Urothelium cell line (cell line): ENCODE measurements at regions not wholly inside any gene's neighbourhood (a gene's known extent, or its start where the extent isn't known, plus 50 kb on each side); places are given as distances from the start of the nearest gene placed in this dataset.

Source experiments
- DNase-seq: peaks from one replicate; pipeline ENCODE4 v3.0.0; 2011; ENCODE audit warnings: low spot score, mixed read lengths
- FAIRE-seq: peaks from 2 replicates; lab custom pipeline; 2011; peaks lifted over from hg19 to GRCh38; lab: Jason Lieb, UNC

- FAIRE-seq (no peak), DNase-seq (no peak)
Measured at GRCh38 chr5:117210796-117211195, 636.2 kb upstream of the SEMA6A start.

GRCh38 chr5:117209479-117209878 is 634.9 kb upstream of the SEMA6A start:
- no peak for DNase-seq
- no peak for FAIRE-seq

- no peak for FAIRE-seq
- DNase-seq: no peak
Measured at GRCh38 chr5:117207088-117207668, 632.6 kb upstream of the SEMA6A start.

- DNase-seq: no peak
- no peak for FAIRE-seq
Measured at GRCh38 chr5:117205894-117206293, 631.3 kb upstream of the SEMA6A start.

GRCh38 chr5:117204926-117205869 is 630.6 kb upstream of the SEMA6A start:
- DNase-seq (no peak), FAIRE-seq (no peak)

- DNase-seq: no peak
- no peak for FAIRE-seq
Measured at GRCh38 chr5:117204404-117204803, 629.8 kb upstream of the SEMA6A start.

GRCh38 chr5:117203584-117203983 is 629.0 kb upstream of the SEMA6A start:
- FAIRE-seq (no peak), DNase-seq (no peak)

- FAIRE-seq (no peak), DNase-seq (no peak)
Measured at GRCh38 chr5:117201001-117201400, 626.4 kb upstream of the SEMA6A start.

GRCh38 chr5:117195076-117195475 is 620.5 kb upstream of the SEMA6A start:
- FAIRE-seq (no peak), DNase-seq (no peak)

GRCh38 chr5:117191251-117191650 is 616.6 kb upstream of the SEMA6A start:
- no peak for FAIRE-seq
- no peak for DNase-seq

- DNase-seq (no peak), FAIRE-seq (no peak)
Measured at GRCh38 chr5:117189784-117190183, 615.2 kb upstream of the SEMA6A start.

- DNase-seq: no peak
Measured at GRCh38 chr5:117188211-117188610, 613.6 kb upstream of the SEMA6A start.

GRCh38 chr5:117186751-117187150 is 612.1 kb upstream of the SEMA6A start:
- no peak for DNase-seq
- no peak for FAIRE-seq

More at GRCh38 chr5:117188211-117188610, 613.6 kb upstream of the SEMA6A start:
- no peak for FAIRE-seq

- no peak for DNase-seq
- FAIRE-seq: no peak
Measured at GRCh38 chr5:117183326-117183725, 608.7 kb upstream of the SEMA6A start.

GRCh38 chr5:117182104-117182503 is 607.5 kb upstream of the SEMA6A start:
- FAIRE-seq (no peak), DNase-seq (no peak)

GRCh38 chr5:117177302-117177701 is 602.7 kb upstream of the SEMA6A start:
- no peak for FAIRE-seq
- DNase-seq: no peak

- FAIRE-seq: no peak
Measured at GRCh38 chr5:117165068-117165467, 590.4 kb upstream of the SEMA6A start.

GRCh38 chr5:117161718-117162335 is 587.2 kb upstream of the SEMA6A start:
- DNase-seq: no peak
- FAIRE-seq: no peak

More at GRCh38 chr5:117165068-117165467, 590.4 kb upstream of the SEMA6A start:
- no peak for DNase-seq

- no peak for DNase-seq
- FAIRE-seq: no peak
Measured at GRCh38 chr5:117160391-117160790, 585.8 kb upstream of the SEMA6A start.

- FAIRE-seq (no peak), DNase-seq (no peak)
Measured at GRCh38 chr5:117149312-117149711, 574.7 kb upstream of the SEMA6A start.

GRCh38 chr5:117144086-117144485 is 569.5 kb upstream of the SEMA6A start:
- DNase-seq (no peak), FAIRE-seq (no peak)

- DNase-seq: no peak
- FAIRE-seq: no peak
Measured at GRCh38 chr5:117143406-117143805, 568.8 kb upstream of the SEMA6A start.
